MV-4-11 (cell line): ENCODE measurements at regions not wholly inside any gene's neighbourhood (a gene's known extent, or its start where the extent isn't known, plus 50 kb on each side); places are given as distances from the start of the nearest gene placed in this dataset.

Experiments
- DNase-seq: peaks from one replicate; lab custom pipeline; 2025; lab: John Stamatoyannopoulos, UW

GRCh38 chr13:84571264-84571663 lies 689.0 kb upstream of the SLITRK1 start:
- no peak for DNase-seq

GRCh38 chr13:84570831-84571230 lies 688.6 kb upstream of the SLITRK1 start:
- DNase-seq = no peak

- no peak for DNase-seq
Observed at GRCh38 chr13:84569366-84569765, 687.1 kb upstream of the SLITRK1 start.

GRCh38 chr13:84567848-84568247 lies 685.6 kb upstream of the SLITRK1 start:
- DNase-seq = peak; percentile 5

- DNase-seq = no peak
Observed at GRCh38 chr13:84566780-84567179, 684.5 kb upstream of the SLITRK1 start.

- DNase-seq = no peak
Observed at GRCh38 chr13:84563611-84564010, 681.3 kb upstream of the SLITRK1 start.

- DNase-seq = no peak
Observed at GRCh38 chr13:84553227-84553626, 671.0 kb upstream of the SLITRK1 start.

GRCh38 chr13:84543962-84544361 lies 661.7 kb upstream of the SLITRK1 start:
- DNase-seq = no peak

GRCh38 chr13:84542348-84542747 lies 660.1 kb upstream of the SLITRK1 start:
- DNase-seq = no peak

GRCh38 chr13:84536906-84537305 lies 654.6 kb upstream of the SLITRK1 start:
- DNase-seq = no peak

- DNase-seq = no peak
Observed at GRCh38 chr13:84528408-84529070, 646.3 kb upstream of the SLITRK1 start.

- no peak for DNase-seq
Observed at GRCh38 chr13:84525865-84526264, 643.6 kb upstream of the SLITRK1 start.

- no peak for DNase-seq
Observed at GRCh38 chr13:84524586-84524985, 642.3 kb upstream of the SLITRK1 start.

- DNase-seq = no peak
Observed at GRCh38 chr13:84500016-84500415, 617.7 kb upstream of the SLITRK1 start.

- no peak for DNase-seq
Observed at GRCh38 chr13:84497613-84498012, 615.3 kb upstream of the SLITRK1 start.

GRCh38 chr13:84491952-84492351 lies 609.7 kb upstream of the SLITRK1 start:
- no peak for DNase-seq

GRCh38 chr13:84487752-84488151 lies 605.5 kb upstream of the SLITRK1 start:
- no peak for DNase-seq

- DNase-seq = no peak
Observed at GRCh38 chr13:84481958-84482357, 599.7 kb upstream of the SLITRK1 start.

GRCh38 chr13:84479656-84480055 lies 597.4 kb upstream of the SLITRK1 start:
- no peak for DNase-seq

- no peak for DNase-seq
Observed at GRCh38 chr13:84470528-84470927, 588.3 kb upstream of the SLITRK1 start.

GRCh38 chr13:84466461-84466860 lies 584.2 kb upstream of the SLITRK1 start:
- DNase-seq = no peak

- no peak for DNase-seq
Observed at GRCh38 chr13:84460989-84461388, 578.7 kb upstream of the SLITRK1 start.

GRCh38 chr13:84455143-84455905 lies 573.0 kb upstream of the SLITRK1 start:
- no peak for DNase-seq

GRCh38 chr13:84447640-84447978 lies 565.3 kb upstream of the SLITRK1 start:
- no peak for DNase-seq
